ENCODE measurements at regions not wholly inside any gene's neighbourhood (a gene's known extent, or its start where the extent isn't known, plus 50 kb on each side); places are given as distances from the start of the nearest gene placed in this dataset.
A peak's percentile ranks its signal among the peaks of the same experiment; 100 is the strongest.
"Not testable (repeated sequence)": the region's sequence is repeated elsewhere in the genome, so short reads cannot be mapped to it uniquely, and the experiment has no call there.

GRCh38 chr1:55888685-55889317, 673.6 kb upstream of the USP24 start:
- H3K27me3 ChIP-seq (ENCODE audit: control insufficient read depth, insufficient read depth, low read length): no peaks in the 10 kb centered on the region
- H3K4me3 ChIP-seq (ENCODE audit: low read length): no peak overlapping the region
- no peaks in the 10 kb centered on the region for H3K36me3 ChIP-seq (ENCODE audit: control insufficient read depth, insufficient read depth, low read length)
- H3K27ac ChIP-seq (ENCODE audit: low read depth, low read length): no peak overlapping the region
- no peak overlapping the region for H3K9ac ChIP-seq (ENCODE audit: low read length)
- H3K4me1 ChIP-seq (ENCODE audit: control insufficient read depth, insufficient read depth, low read length): no peaks in the 10 kb centered on the region

- Histone ChIP-seq H3K27me3 (ENCODE audit: control insufficient read depth, insufficient read depth, low read length) (no peaks in the 10 kb centered on the region), H3K36me3 (ENCODE audit: control insufficient read depth, insufficient read depth, low read length) (no peaks in the 10 kb centered on the region), H3K4me1 (ENCODE audit: control insufficient read depth, insufficient read depth, low read length) (no peaks in the 10 kb centered on the region), H3K9ac (ENCODE audit: low read length) (no peak overlapping the region), H3K4me3 (ENCODE audit: low read length) (no peak overlapping the region), H3K27ac (ENCODE audit: low read depth, low read length) (no peak overlapping the region)
Observed at GRCh38 chr1:55886856-55887712, 671.9 kb upstream of the USP24 start.

GRCh38 chr1:55885619-55886018, 670.5 kb upstream of the USP24 start:
- H3K27ac ChIP-seq (ENCODE audit: low read depth, low read length): no peak overlapping the region
- no peaks in the 10 kb centered on the region for H3K27me3 ChIP-seq (ENCODE audit: control insufficient read depth, insufficient read depth, low read length)
- no peak overlapping the region for H3K4me3 ChIP-seq (ENCODE audit: low read length)
- no peaks in the 10 kb centered on the region for H3K4me1 ChIP-seq (ENCODE audit: control insufficient read depth, insufficient read depth, low read length)
- no peak overlapping the region for H3K9ac ChIP-seq (ENCODE audit: low read length)
- H3K36me3 ChIP-seq (ENCODE audit: control insufficient read depth, insufficient read depth, low read length): no peaks in the 10 kb centered on the region

- Histone ChIP-seq H3K36me3 (ENCODE audit: control insufficient read depth, insufficient read depth, low read length) (no peaks in the 10 kb centered on the region), H3K27me3 (ENCODE audit: control insufficient read depth, insufficient read depth, low read length) (no peaks in the 10 kb centered on the region), H3K9ac (ENCODE audit: low read length) (no peak overlapping the region), H3K4me1 (ENCODE audit: control insufficient read depth, insufficient read depth, low read length) (no peaks in the 10 kb centered on the region), H3K4me3 (ENCODE audit: low read length) (no peak overlapping the region), H3K27ac (ENCODE audit: low read depth, low read length) (no peak overlapping the region)
Observed at GRCh38 chr1:55882931-55883330, 667.8 kb upstream of the USP24 start.

- H3K9ac ChIP-seq (ENCODE audit: low read length): no peak overlapping the region
- no peak overlapping the region for H3K27ac ChIP-seq (ENCODE audit: low read depth, low read length)
- no peaks in the 10 kb centered on the region for H3K4me1 ChIP-seq (ENCODE audit: control insufficient read depth, insufficient read depth, low read length)
- no peaks in the 10 kb centered on the region for H3K36me3 ChIP-seq (ENCODE audit: control insufficient read depth, insufficient read depth, low read length)
- no peaks in the 10 kb centered on the region for H3K27me3 ChIP-seq (ENCODE audit: control insufficient read depth, insufficient read depth, low read length)
- H3K4me3 ChIP-seq (ENCODE audit: low read length): no peak overlapping the region
Observed at GRCh38 chr1:55879346-55879745, 664.2 kb upstream of the USP24 start.

- Histone ChIP-seq H3K4me3 (ENCODE audit: low read length) (no peak overlapping the region), H3K27me3 (ENCODE audit: control insufficient read depth, insufficient read depth, low read length) (no peaks in the 10 kb centered on the region), H3K27ac (ENCODE audit: low read depth, low read length) (no peak overlapping the region), H3K9ac (ENCODE audit: low read length) (no peak overlapping the region), H3K36me3 (ENCODE audit: control insufficient read depth, insufficient read depth, low read length) (no peaks in the 10 kb centered on the region), H3K4me1 (ENCODE audit: control insufficient read depth, insufficient read depth, low read length) (no peaks in the 10 kb centered on the region)
Observed at GRCh38 chr1:55877437-55878232, 662.5 kb upstream of the USP24 start.

GRCh38 chr1:55876276-55877060, 661.3 kb upstream of the USP24 start:
- no peaks in the 10 kb centered on the region for H3K36me3 ChIP-seq (ENCODE audit: control insufficient read depth, insufficient read depth, low read length)
- H3K27me3 ChIP-seq (ENCODE audit: control insufficient read depth, insufficient read depth, low read length): no peaks in the 10 kb centered on the region
- no peak overlapping the region for H3K27ac ChIP-seq (ENCODE audit: low read depth, low read length)
- no peak overlapping the region for H3K9ac ChIP-seq (ENCODE audit: low read length)
- no peaks in the 10 kb centered on the region for H3K4me1 ChIP-seq (ENCODE audit: control insufficient read depth, insufficient read depth, low read length)
- H3K4me3 ChIP-seq (ENCODE audit: low read length): no peak overlapping the region

GRCh38 chr1:55870106-55870505, 654.9 kb upstream of the USP24 start:
- no peak overlapping the region for H3K4me3 ChIP-seq (ENCODE audit: low read length)
- no peaks in the 10 kb centered on the region for H3K36me3 ChIP-seq (ENCODE audit: control insufficient read depth, insufficient read depth, low read length)
- H3K9ac ChIP-seq (ENCODE audit: low read length): no peak overlapping the region
- peak overlapping the region; percentile 17 for H3K27ac ChIP-seq (ENCODE audit: low read depth, low read length)
- no peaks in the 10 kb centered on the region for H3K27me3 ChIP-seq (ENCODE audit: control insufficient read depth, insufficient read depth, low read length)
- H3K4me1 ChIP-seq (ENCODE audit: control insufficient read depth, insufficient read depth, low read length): peaks cover 11% of the 10 kb centered on the region

GRCh38 chr1:55869065-55869464, 653.9 kb upstream of the USP24 start:
- Histone ChIP-seq H3K9ac (ENCODE audit: low read length) (no peak overlapping the region), H3K27ac (ENCODE audit: low read depth, low read length) (no peak overlapping the region), H3K27me3 (ENCODE audit: control insufficient read depth, insufficient read depth, low read length) (no peaks in the 10 kb centered on the region), H3K36me3 (ENCODE audit: control insufficient read depth, insufficient read depth, low read length) (no peaks in the 10 kb centered on the region), H3K4me3 (ENCODE audit: low read length) (no peak overlapping the region), H3K4me1 (ENCODE audit: control insufficient read depth, insufficient read depth, low read length) (peaks cover 11% of the 10 kb centered on the region)

- Histone ChIP-seq H3K4me3 (ENCODE audit: low read length) (no peak overlapping the region), H3K9ac (ENCODE audit: low read length) (no peak overlapping the region), H3K27ac (ENCODE audit: low read depth, low read length) (no peak overlapping the region), H3K36me3 (ENCODE audit: control insufficient read depth, insufficient read depth, low read length) (no peaks in the 10 kb centered on the region), H3K27me3 (ENCODE audit: control insufficient read depth, insufficient read depth, low read length) (no peaks in the 10 kb centered on the region), H3K4me1 (ENCODE audit: control insufficient read depth, insufficient read depth, low read length) (peaks cover 11% of the 10 kb centered on the region)
Observed at GRCh38 chr1:55868026-55868425, 652.9 kb upstream of the USP24 start.

GRCh38 chr1:55867304-55867843, 652.2 kb upstream of the USP24 start:
- Histone ChIP-seq H3K4me1 (ENCODE audit: control insufficient read depth, insufficient read depth, low read length) (peaks cover 11% of the 10 kb centered on the region), H3K27ac (ENCODE audit: low read depth, low read length) (no peak overlapping the region), H3K27me3 (ENCODE audit: control insufficient read depth, insufficient read depth, low read length) (no peaks in the 10 kb centered on the region), H3K36me3 (ENCODE audit: control insufficient read depth, insufficient read depth, low read length) (no peaks in the 10 kb centered on the region), H3K9ac (ENCODE audit: low read length) (no peak overlapping the region), H3K4me3 (ENCODE audit: low read length) (no peak overlapping the region)

- not testable (repeated sequence) for H3K9ac ChIP-seq (ENCODE audit: low read length); H3K27me3 ChIP-seq (ENCODE audit: control insufficient read depth, insufficient read depth, low read length); H3K27ac ChIP-seq (ENCODE audit: low read depth, low read length); H3K36me3 ChIP-seq (ENCODE audit: control insufficient read depth, insufficient read depth, low read length); H3K4me3 ChIP-seq (ENCODE audit: low read length)
- H3K4me1 ChIP-seq (ENCODE audit: control insufficient read depth, insufficient read depth, low read length): peaks cover 11% of the 10 kb centered on the region
Observed at GRCh38 chr1:55865778-55866177, 650.6 kb upstream of the USP24 start.

All from rectal smooth muscle tissue (tissue), 1 donor.